ENCODE measurements at regions not wholly inside any gene's neighbourhood (a gene's known extent, or its start where the extent isn't known, plus 50 kb on each side); places are given as distances from the start of the nearest gene placed in this dataset.

DNA sequence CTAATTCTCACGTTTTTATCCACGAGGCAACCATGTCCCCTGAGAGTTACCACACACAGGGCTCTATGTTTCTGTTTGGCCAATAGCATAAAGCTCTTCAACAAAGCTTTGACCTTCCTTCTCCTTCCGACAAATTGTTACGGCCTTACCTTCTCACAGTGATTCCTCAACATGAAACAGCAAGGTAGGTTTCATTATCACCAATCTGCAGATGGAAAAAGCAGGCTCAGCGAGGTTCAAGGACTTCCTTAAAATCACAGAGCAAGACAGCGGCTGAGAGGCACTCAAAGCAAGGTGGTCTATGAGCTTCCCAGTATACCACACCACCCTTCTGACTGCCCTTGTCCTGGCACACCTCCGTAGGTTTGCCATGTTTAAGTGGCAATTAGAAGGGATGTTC lies 360.0 kb downstream of the CD83 start:
- TF ChIP-seq POLR2A (IDR thresholded peaks at IDR 0.05) (no peak), POLR2AphosphoS5 (IDR thresholded peaks at IDR 0.05) (no peak), EP300 (IDR thresholded peaks at IDR 0.05) (no peak)
- TF ChIP-seq, protein P1, sequence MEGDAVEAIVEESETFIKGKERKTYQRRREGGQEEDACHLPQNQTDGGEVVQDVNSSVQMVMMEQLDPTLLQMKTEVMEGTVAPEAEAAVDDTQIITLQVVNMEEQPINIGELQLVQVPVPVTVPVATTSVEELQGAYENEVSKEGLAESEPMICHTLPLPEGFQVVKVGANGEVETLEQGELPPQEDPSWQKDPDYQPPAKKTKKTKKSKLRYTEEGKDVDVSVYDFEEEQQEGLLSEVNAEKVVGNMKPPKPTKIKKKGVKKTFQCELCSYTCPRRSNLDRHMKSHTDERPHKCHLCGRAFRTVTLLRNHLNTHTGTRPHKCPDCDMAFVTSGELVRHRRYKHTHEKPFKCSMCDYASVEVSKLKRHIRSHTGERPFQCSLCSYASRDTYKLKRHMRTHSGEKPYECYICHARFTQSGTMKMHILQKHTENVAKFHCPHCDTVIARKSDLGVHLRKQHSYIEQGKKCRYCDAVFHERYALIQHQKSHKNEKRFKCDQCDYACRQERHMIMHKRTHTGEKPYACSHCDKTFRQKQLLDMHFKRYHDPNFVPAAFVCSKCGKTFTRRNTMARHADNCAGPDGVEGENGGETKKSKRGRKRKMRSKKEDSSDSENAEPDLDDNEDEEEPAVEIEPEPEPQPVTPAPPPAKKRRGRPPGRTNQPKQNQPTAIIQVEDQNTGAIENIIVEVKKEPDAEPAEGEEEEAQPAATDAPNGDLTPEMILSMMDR (IDR thresholded peaks at IDR 0.05) = no peak
